ENCODE measurements at regions not wholly inside any gene's neighbourhood (a gene's known extent, or its start where the extent isn't known, plus 50 kb on each side); places are given as distances from the start of the nearest gene placed in this dataset.

DNA sequence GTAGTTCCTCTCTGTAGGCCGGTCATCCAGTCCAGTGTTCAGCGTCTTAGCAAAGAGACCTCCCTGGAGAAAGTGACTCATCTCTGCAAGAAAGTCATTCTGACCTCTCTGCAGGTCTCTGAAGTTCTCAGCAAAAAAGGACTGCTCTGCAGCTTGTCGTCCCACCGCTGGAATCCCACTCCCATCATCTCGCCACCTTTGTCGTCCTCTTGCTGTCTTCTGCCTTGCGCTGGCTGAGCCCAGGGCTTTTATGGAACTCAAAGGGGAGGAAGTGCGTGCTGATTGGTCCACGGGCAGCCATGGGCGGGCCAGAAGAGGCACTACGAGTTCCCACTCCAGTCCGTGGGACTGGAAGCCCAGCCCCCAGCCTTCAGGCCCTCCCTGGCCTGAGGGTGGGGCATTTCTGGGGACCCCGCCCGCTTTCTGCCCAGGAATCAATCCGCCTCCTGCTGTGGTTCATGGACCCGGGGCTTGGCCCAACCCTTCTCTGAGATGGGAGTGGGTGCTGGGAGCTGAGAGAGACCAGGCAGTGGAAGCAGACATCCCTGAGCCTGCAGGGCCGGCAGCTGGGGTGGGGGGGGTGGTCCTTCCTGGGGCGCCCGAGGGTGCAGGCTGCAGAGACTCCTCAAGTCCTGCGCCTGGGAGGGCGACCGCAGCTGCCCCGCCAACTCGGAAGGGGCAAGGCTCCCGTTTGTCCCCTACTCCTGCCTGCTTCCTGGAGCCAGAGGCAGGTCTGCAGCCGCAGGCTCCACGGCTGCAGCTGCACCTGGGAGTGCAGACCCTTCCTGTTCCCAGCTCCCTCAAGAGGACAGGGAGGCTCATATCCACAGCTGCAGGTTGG, 660.7 kb upstream of the RAB6C start:
- FAIRE-seq (no peak), DNase-seq (ENCODE audit: low read depth, low spot score) (no peak)
- Histone ChIP-seq H3K9me1 (ENCODE audit: control insufficient read depth, extremely low read depth, insufficient read depth, low read length) (no peaks in the 10 kb centered on the region), H3K4me2 (ENCODE audit: control insufficient read depth, extremely low read depth, insufficient read depth, low read depth, low read length) (no peak overlapping the region), H3K4me3 (ENCODE audit: control insufficient read depth in 2 of 3, extremely low read depth in 1 of 3, insufficient read depth in 2 of 3, low read depth in 1 of 3, low read length in 3 of 3) (no peak overlapping the region), H3K9me3 (ENCODE audit: control insufficient read depth, low read depth, low read length) (no peaks in the 10 kb centered on the region), H3K79me2 (ENCODE audit: control insufficient read depth, insufficient read depth, low read length) (no peaks in the 10 kb centered on the region), H2AFZ (ENCODE audit: control insufficient read depth, low read length) (no peak overlapping the region), H3K27me3 (ENCODE audit: control insufficient read depth, extremely low read depth, insufficient read depth, low read length) (no peaks in the 10 kb centered on the region), H3K9ac (ENCODE audit: control insufficient read depth, extremely low read depth, insufficient read depth, low read length) (no peak overlapping the region), H4K20me1 (ENCODE audit: control insufficient read depth, extremely low read depth, insufficient read depth, low read length) (no peaks in the 10 kb centered on the region), H3K4me1 (ENCODE audit: control insufficient read depth, extremely low read depth, insufficient read depth, low read length) (no peaks in the 10 kb centered on the region), H3K27ac (ENCODE audit: control insufficient read depth, insufficient read depth, low read length) (no peak overlapping the region), H3K36me3 (ENCODE audit: control insufficient read depth in 2 of 2, extremely low read depth in 1 of 2, insufficient read depth in 2 of 2, low read length in 2 of 2) (no peaks in the 10 kb centered on the region)
- dilution Hi-C loops (cut with MboI; ENCODE audit: extremely low pct_ligation_motif_present, low sequenced_read_pairs): no loop called here
- no peak for TF ChIP-seq EZH2 (IDR thresholded peaks at IDR 0.05; ENCODE audit: low read length)
- TF ChIP-seq, protein P1, sequence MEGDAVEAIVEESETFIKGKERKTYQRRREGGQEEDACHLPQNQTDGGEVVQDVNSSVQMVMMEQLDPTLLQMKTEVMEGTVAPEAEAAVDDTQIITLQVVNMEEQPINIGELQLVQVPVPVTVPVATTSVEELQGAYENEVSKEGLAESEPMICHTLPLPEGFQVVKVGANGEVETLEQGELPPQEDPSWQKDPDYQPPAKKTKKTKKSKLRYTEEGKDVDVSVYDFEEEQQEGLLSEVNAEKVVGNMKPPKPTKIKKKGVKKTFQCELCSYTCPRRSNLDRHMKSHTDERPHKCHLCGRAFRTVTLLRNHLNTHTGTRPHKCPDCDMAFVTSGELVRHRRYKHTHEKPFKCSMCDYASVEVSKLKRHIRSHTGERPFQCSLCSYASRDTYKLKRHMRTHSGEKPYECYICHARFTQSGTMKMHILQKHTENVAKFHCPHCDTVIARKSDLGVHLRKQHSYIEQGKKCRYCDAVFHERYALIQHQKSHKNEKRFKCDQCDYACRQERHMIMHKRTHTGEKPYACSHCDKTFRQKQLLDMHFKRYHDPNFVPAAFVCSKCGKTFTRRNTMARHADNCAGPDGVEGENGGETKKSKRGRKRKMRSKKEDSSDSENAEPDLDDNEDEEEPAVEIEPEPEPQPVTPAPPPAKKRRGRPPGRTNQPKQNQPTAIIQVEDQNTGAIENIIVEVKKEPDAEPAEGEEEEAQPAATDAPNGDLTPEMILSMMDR (optimal IDR thresholded peaks at IDR 0.05 in 1 of 3, IDR thresholded peaks at IDR 0.05 in 1 of 3, conservative IDR thresholded peaks at IDR 0.05 in 1 of 3; ENCODE audit: extremely low read depth in 1 of 3, insufficient read depth in 2 of 3, low read length in 3 of 3): no peak

DNA sequence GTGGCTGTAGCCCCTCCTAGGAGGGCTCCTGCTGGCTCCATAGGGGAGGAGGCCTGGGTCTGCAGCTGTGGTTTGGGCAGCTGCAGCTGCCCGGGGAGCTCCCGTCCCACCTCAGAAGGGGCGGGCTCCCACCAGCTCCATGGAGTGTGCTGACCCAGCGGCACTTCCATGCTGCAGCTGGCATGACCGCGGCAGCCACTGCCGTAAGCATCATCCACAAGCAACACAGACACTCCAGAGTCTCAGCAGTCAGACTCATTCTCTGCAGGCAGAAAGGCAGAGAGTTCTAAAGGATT, 660.1 kb upstream of the RAB6C start:
- H3K27me3 ChIP-seq (ENCODE audit: control insufficient read depth, extremely low read depth, insufficient read depth, low read length): no peaks in the 10 kb centered on the region
- no peak overlapping the region for H3K4me2 ChIP-seq (ENCODE audit: control insufficient read depth, extremely low read depth, insufficient read depth, low read depth, low read length)
- no peaks in the 10 kb centered on the region for H3K79me2 ChIP-seq (ENCODE audit: control insufficient read depth, insufficient read depth, low read length)
- no peak overlapping the region for H2AFZ ChIP-seq (ENCODE audit: control insufficient read depth, low read length)
- no peaks in the 10 kb centered on the region for H3K9me3 ChIP-seq (ENCODE audit: control insufficient read depth, low read depth, low read length)
- H3K9ac ChIP-seq (ENCODE audit: control insufficient read depth, extremely low read depth, insufficient read depth, low read length): no peak overlapping the region
- H3K4me3 ChIP-seq (ENCODE audit: control insufficient read depth in 2 of 3, extremely low read depth in 1 of 3, insufficient read depth in 2 of 3, low read depth in 1 of 3, low read length in 3 of 3): no peak overlapping the region
- no peak overlapping the region for H3K27ac ChIP-seq (ENCODE audit: control insufficient read depth, insufficient read depth, low read length)
- TF ChIP-seq, protein P1 (optimal IDR thresholded peaks at IDR 0.05 in 1 of 3, IDR thresholded peaks at IDR 0.05 in 1 of 3, conservative IDR thresholded peaks at IDR 0.05 in 1 of 3; ENCODE audit: extremely low read depth in 1 of 3, insufficient read depth in 2 of 3, low read length in 3 of 3): no peak
- no peak for TF ChIP-seq EZH2 (IDR thresholded peaks at IDR 0.05; ENCODE audit: low read length)
- H3K36me3 ChIP-seq (ENCODE audit: control insufficient read depth in 2 of 2, extremely low read depth in 1 of 2, insufficient read depth in 2 of 2, low read length in 2 of 2): no peaks in the 10 kb centered on the region
- dilution Hi-C loops (cut with MboI; ENCODE audit: extremely low pct_ligation_motif_present, low sequenced_read_pairs): no loop called here
- FAIRE-seq (no peak), DNase-seq (ENCODE audit: low read depth, low spot score) (no peak)
- H4K20me1 ChIP-seq (ENCODE audit: control insufficient read depth, extremely low read depth, insufficient read depth, low read length): no peaks in the 10 kb centered on the region
- H3K4me1 ChIP-seq (ENCODE audit: control insufficient read depth, extremely low read depth, insufficient read depth, low read length): no peaks in the 10 kb centered on the region
- H3K9me1 ChIP-seq (ENCODE audit: control insufficient read depth, extremely low read depth, insufficient read depth, low read length): no peaks in the 10 kb centered on the region
